Pancreas (tissue), 10 donors: ENCODE measurements at regions not wholly inside any gene's neighbourhood (a gene's known extent, or its start where the extent isn't known, plus 50 kb on each side); places are given as distances from the start of the nearest gene placed in this dataset.
A peak's percentile ranks its signal among the peaks of the same experiment; 100 is the strongest.

ENCODE experiments used
- ATAC-seq, 4 donors: fragments of 200-7000 bp; cut with Tn5 transposase; one replicate each; pipeline versions ENCODE4 v1.8.0 to v1.9.1; 2020; ENCODE audit warnings: mild to moderate bottlenecking in 4 of 4, moderate library complexity in 4 of 4
- DNase-seq, 6 donors: peaks; one replicate each; pipeline ENCODE4 v3.0.0-alpha.2; 2020
- FAIRE-seq: peaks from 2 replicates; lab custom pipeline; 2012; peaks lifted over from hg19 to GRCh38; lab: Jason Lieb, UNC
- H3K27ac ChIP-seq, 4 donors: fragments of 200-600 bp; sonication (generic); 1 replicate in 3 of 4; 2 replicates in 1 of 4; pipeline versions ENCODE4 v1.5.0 to v1.8.0; 2020
- H3K27me3 ChIP-seq, 4 donors: fragments of 200-600 bp; one replicate each; pipeline ENCODE4 v1.8.0; 2021
- H3K36me3 ChIP-seq, 3 donors: fragments of 200-600 bp; sonication (generic) in 1 of 3; one replicate each; pipeline versions ENCODE4 v1.5.0 to v1.8.0; 2020 to 2021
- H3K4me1 ChIP-seq, 3 donors: fragments of 200-600 bp; one replicate each; pipeline ENCODE4 v1.8.0; 2021
- H3K4me3 ChIP-seq, 4 donors: fragments of 200-600 bp; sonication (generic) in 2 of 4; one replicate each; pipeline versions ENCODE4 v1.5.0 to v1.8.0; 2020 to 2021
- H3K9me3 ChIP-seq, 4 donors: fragments of 200-600 bp; one replicate each; pipeline ENCODE4 v1.8.0; 2021
- WGBS, 2 donors: extraction: QIAGEN DNeasy Blood & Tissue Kit; methylation state at CpG; one replicate each; pipeline ENCODE4 v1.1.7; 2013; 5-methylcytosine and 5-hydroxymethylcytosine counted together
- intact Hi-C, 3 donors: fragments of 100-400 bp; cut with DNase I; formaldehyde crosslinking; loops; one replicate each; pipeline versions ENCODE4 v1.11.1 to v1.14.2; 2022
- TF ChIP-seq, protein P1 (sequence below), 4 donors: fragments of 200-600 bp; sonication (generic) in 3 of 4; IDR thresholded peaks; one replicate each; pipeline versions ENCODE4 v1.5.0 to v1.8.0; 2021; ENCODE audit warnings: antibody characterized with exemption in 4 of 4
- donor health status: healthy with polysubstance abuse.
- donor health status: DM: no; HTN: no; CAD: no; lungs with moderate emphysema.
- donor health status: DM: no; HTN: no; CAD: no.
- donor health status: control.
- donor health status: control.
- donor health status: Bipolar disorder and iron deficiency.
- donor health status: DM: yes; HTN: yes; CAD: no.
- donor health status: DM: no; HTN: no; CAD: no.
- donor health status: DM: no; HTN: no; CAD: no.
- donor health status: DM: yes; HTN: yes; CAD: no.

DNA sequence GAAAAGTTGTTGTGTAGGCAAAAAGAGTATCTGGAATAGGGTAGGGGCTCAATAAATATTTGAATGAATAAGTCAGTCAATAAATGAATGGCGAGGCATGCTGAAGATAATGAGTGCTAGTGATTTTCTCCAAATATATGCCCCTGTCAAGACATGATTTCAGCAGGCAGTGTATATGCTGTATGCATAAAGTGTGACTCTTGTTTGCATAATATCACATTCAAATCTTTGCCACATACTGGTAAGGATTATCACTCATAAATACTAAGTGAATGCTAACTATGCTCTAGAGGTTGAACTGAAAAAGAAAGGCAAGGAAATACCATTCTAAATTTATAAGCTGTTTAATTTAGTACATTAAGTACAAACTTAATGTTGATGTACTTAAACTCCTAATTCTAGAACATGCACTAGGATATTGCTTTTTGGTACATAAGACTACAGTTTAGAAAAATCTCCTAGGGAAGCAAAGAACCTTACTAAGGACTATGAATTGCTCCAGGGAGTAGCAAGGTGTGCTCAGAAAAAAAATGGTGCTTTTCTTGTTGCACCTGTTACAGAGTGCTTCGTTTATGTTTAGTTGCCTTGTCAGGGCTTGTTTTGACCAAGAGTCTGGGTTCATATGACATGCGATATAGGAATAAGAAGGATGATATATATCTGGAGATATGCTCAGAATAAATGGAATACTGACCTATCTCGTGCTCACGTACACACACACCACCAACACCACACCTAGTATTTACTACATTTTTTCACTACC lies 224.0 kb upstream of the TANK start:
- Histone ChIP-seq H3K4me1 (peaks cover 0 to 7% (median 0%) of the 10 kb centered on the region in 3 donors), H3K36me3 (no peaks in the 10 kb centered on the region), H3K27me3 (peaks cover 0 to 3% (median 0%) of the 10 kb centered on the region in 4 donors), H3K4me3 (no peak overlapping the region), H3K9me3 (no peaks in the 10 kb centered on the region), H3K27ac (no peak overlapping the region)
- ATAC-seq (no peak), FAIRE-seq (no peak), DNase-seq (no peak)
- 86 to 90% methylated on average over 5 of the region's 5 CpGs for whole genome bisulfite sequencing, 2 donors
- TF ChIP-seq, protein P1, sequence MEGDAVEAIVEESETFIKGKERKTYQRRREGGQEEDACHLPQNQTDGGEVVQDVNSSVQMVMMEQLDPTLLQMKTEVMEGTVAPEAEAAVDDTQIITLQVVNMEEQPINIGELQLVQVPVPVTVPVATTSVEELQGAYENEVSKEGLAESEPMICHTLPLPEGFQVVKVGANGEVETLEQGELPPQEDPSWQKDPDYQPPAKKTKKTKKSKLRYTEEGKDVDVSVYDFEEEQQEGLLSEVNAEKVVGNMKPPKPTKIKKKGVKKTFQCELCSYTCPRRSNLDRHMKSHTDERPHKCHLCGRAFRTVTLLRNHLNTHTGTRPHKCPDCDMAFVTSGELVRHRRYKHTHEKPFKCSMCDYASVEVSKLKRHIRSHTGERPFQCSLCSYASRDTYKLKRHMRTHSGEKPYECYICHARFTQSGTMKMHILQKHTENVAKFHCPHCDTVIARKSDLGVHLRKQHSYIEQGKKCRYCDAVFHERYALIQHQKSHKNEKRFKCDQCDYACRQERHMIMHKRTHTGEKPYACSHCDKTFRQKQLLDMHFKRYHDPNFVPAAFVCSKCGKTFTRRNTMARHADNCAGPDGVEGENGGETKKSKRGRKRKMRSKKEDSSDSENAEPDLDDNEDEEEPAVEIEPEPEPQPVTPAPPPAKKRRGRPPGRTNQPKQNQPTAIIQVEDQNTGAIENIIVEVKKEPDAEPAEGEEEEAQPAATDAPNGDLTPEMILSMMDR (IDR thresholded peaks at IDR 0.05) = no peak
- intact Hi-C loops = no loop called here

DNA sequence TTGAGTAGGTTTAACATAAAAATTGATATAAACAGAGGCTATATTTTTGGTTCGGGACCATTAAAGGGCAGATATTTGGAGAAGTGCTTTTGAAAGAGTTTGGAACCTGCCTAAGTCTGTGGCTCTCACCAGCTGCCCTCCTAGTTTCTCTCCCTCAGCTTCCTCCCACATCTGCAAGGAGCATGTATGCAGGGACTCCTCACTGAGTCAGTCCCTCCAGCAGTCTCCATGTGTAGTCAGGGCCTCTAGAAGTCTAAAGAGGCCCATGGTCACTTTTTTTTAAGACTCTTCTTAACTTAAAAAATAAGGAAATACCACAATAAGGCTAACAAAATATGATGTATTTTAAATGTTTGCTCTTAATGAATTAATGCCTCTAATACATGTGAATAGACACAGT lies 220.0 kb upstream of the TANK start:
- 91 to 92% methylated on average over 1 of the region's 1 CpG for WGBS, 2 donors

DNA sequence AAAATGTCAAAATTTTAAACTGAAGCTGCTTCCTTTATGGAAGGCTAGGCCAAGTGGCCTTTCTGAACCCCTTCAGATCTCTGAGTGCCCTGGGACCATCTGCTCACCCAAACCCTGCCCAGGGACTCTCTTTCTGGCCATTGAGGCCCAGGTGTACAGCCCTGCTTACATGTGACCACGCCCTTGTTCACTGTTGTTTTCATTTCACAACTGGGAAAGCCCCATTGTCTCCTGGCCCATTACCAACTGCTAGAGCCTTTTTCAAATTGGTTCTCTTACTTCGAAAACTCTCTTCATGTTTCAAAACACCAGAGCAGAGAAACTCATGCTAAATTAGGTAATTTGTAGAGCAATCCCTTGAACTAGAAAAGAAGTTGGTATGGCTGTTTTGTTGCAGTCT lies 219.5 kb upstream of the TANK start:
- 63 to 68% methylated on average over 2 of the region's 2 CpGs for WGBS, 2 donors
- Histone ChIP-seq H3K27ac (no peak overlapping the region), H3K4me1 (no peaks in the 10 kb centered on the region), H3K36me3 (no peaks in the 10 kb centered on the region), H3K4me3 (no peak overlapping the region), H3K27me3 (no peaks in the 10 kb centered on the region), H3K9me3 (no peaks in the 10 kb centered on the region)
- no peak for FAIRE-seq
- peak in 2 of 4 donors; percentile 29 to 60 for ATAC-seq
- TF ChIP-seq, protein P1 (IDR thresholded peaks at IDR 0.05) = no peak
- peak in 1 of 6 donors; percentile 19 for DNase-seq
- intact Hi-C loops = no loop called here

More for the DNA sequence above, 220.0 kb upstream of the TANK start:
- intact Hi-C loops = no loop called here
- Histone ChIP-seq H3K4me3 (no peak overlapping the region), H3K27me3 (no peaks in the 10 kb centered on the region), H3K4me1 (no peaks in the 10 kb centered on the region), H3K27ac (no peak overlapping the region), H3K36me3 (no peaks in the 10 kb centered on the region), H3K9me3 (no peaks in the 10 kb centered on the region)
- FAIRE-seq (no peak), DNase-seq (no peak), ATAC-seq (no peak)
- TF ChIP-seq, protein P1 (IDR thresholded peaks at IDR 0.05) = no peak

DNA sequence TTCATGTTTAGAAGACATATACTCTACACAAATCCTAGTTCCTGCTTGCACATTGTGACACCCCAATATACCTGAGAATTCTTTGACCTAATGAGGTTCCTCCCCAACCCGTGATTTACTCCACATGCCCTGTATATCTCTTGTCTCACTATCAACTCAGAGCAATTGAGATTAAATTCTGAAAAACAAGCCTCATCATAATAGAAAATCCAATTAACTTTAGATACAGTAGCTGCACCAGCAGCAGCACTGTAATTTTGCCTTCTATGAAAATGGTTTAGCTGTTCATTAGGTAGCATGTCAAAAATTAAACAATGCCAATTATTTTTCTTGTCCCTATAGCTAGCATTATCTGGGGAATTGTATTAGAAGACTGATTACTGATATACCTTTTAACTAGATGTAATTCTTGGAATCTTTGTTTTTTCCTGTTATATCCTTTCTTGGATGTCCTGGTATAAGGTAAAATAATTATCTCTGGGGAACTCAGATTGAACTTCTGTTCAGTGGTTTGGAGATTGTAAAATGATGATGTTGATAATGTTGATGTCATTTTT lies 218.9 kb upstream of the TANK start:
- H3K4me3 ChIP-seq = no peak overlapping the region
- H3K27ac ChIP-seq = no peak overlapping the region
- H3K9me3 ChIP-seq = no peaks in the 10 kb centered on the region
- no peaks in the 10 kb centered on the region for H3K36me3 ChIP-seq
- no peaks in the 10 kb centered on the region for H3K27me3 ChIP-seq
- DNase-seq (no peak), ATAC-seq (no peak), FAIRE-seq (no peak)
- TF ChIP-seq, protein P1 (IDR thresholded peaks at IDR 0.05) = no peak
- no peaks in the 10 kb centered on the region for H3K4me1 ChIP-seq
- 41 to 42% methylated on average over 1 of the region's 1 CpG for WGBS, 2 donors
- intact Hi-C loops = no loop called here
